ENCODE measurements at regions not wholly inside any gene's neighbourhood (a gene's known extent, or its start where the extent isn't known, plus 50 kb on each side); places are given as distances from the start of the nearest gene placed in this dataset.

- no peak for DNase-seq (ENCODE audit: low read depth, low spot score)
Measured at GRCh38 chr1:87869567-87869966, 540.9 kb downstream of the LMO4 start.

GRCh38 chr1:87872189-87872588 is 543.5 kb downstream of the LMO4 start:
- no peak for DNase-seq (ENCODE audit: low read depth, low spot score)

GRCh38 chr1:87872692-87873091 is 544.0 kb downstream of the LMO4 start:
- no peak for DNase-seq (ENCODE audit: low read depth, low spot score)

- DNase-seq (ENCODE audit: low read depth, low spot score), result no peak
Measured at GRCh38 chr1:87878873-87879272, 550.2 kb downstream of the LMO4 start.

GRCh38 chr1:87880098-87880760 is 551.5 kb downstream of the LMO4 start:
- no peak for DNase-seq (ENCODE audit: low read depth, low spot score)

- no peak for DNase-seq (ENCODE audit: low read depth, low spot score)
Measured at GRCh38 chr1:87880764-87881163, 552.1 kb downstream of the LMO4 start.

- DNase-seq (ENCODE audit: low read depth, low spot score), result no peak
Measured at GRCh38 chr1:87883906-87884305, 555.2 kb downstream of the LMO4 start.

GRCh38 chr1:87884581-87884980 is 555.9 kb downstream of the LMO4 start:
- DNase-seq (ENCODE audit: low read depth, low spot score), result no peak

GRCh38 chr1:87885278-87886025 is 556.8 kb downstream of the LMO4 start:
- DNase-seq (ENCODE audit: low read depth, low spot score), result no peak

- DNase-seq (ENCODE audit: low read depth, low spot score), result no peak
Measured at GRCh38 chr1:87887100-87887499, 558.4 kb downstream of the LMO4 start.

GRCh38 chr1:87888446-87888845 is 559.8 kb downstream of the LMO4 start:
- no peak for DNase-seq (ENCODE audit: low read depth, low spot score)

GRCh38 chr1:87894062-87894461 is 565.4 kb downstream of the LMO4 start:
- no peak for DNase-seq (ENCODE audit: low read depth, low spot score)

GRCh38 chr1:87897481-87897880 is 568.8 kb downstream of the LMO4 start:
- no peak for DNase-seq (ENCODE audit: low read depth, low spot score)

- no peak for DNase-seq (ENCODE audit: low read depth, low spot score)
Measured at GRCh38 chr1:87898431-87898830, 569.8 kb downstream of the LMO4 start.

- no peak for DNase-seq (ENCODE audit: low read depth, low spot score)
Measured at GRCh38 chr1:87899017-87899416, 570.3 kb downstream of the LMO4 start.

GRCh38 chr1:87899746-87900145 is 571.1 kb downstream of the LMO4 start:
- DNase-seq (ENCODE audit: low read depth, low spot score), result no peak

GRCh38 chr1:87902830-87903229 is 574.1 kb downstream of the LMO4 start:
- no peak for DNase-seq (ENCODE audit: low read depth, low spot score)

- no peak for DNase-seq (ENCODE audit: low read depth, low spot score)
Measured at GRCh38 chr1:87903242-87903641, 574.6 kb downstream of the LMO4 start.

GRCh38 chr1:87904651-87905050 is 576.0 kb downstream of the LMO4 start:
- DNase-seq (ENCODE audit: low read depth, low spot score), result no peak

GRCh38 chr1:87905651-87906050 is 577.0 kb downstream of the LMO4 start:
- DNase-seq (ENCODE audit: low read depth, low spot score), result no peak

- no peak for DNase-seq (ENCODE audit: low read depth, low spot score)
Measured at GRCh38 chr1:87906078-87906477, 577.4 kb downstream of the LMO4 start.

GRCh38 chr1:87913361-87913760 is 584.7 kb downstream of the LMO4 start:
- DNase-seq (ENCODE audit: low read depth, low spot score), result no peak

GRCh38 chr1:87914396-87914795 is 585.7 kb downstream of the LMO4 start:
- DNase-seq (ENCODE audit: low read depth, low spot score), result no peak
